HL-60/S4 treated with phorbol 12-myristate 13-acetate at 8.2 ng/mL for 4 days and 3 days (cell line): ENCODE measurements at regions not wholly inside any gene's neighbourhood (a gene's known extent, or its start where the extent isn't known, plus 50 kb on each side); places are given as distances from the start of the nearest gene placed in this dataset.
"Not testable (repeated sequence)": the region's sequence is repeated elsewhere in the genome, so short reads cannot be mapped to it uniquely, and the experiment has no call there.

ENCODE experiments used
- in situ Hi-C: fragments of 300-500 bp; cut with MboI; formaldehyde crosslinking; loops from 2 replicates; pipeline ENCODE4 v1.15.0; 2022; ENCODE audit warnings: low sequenced_read_pairs

DNA sequence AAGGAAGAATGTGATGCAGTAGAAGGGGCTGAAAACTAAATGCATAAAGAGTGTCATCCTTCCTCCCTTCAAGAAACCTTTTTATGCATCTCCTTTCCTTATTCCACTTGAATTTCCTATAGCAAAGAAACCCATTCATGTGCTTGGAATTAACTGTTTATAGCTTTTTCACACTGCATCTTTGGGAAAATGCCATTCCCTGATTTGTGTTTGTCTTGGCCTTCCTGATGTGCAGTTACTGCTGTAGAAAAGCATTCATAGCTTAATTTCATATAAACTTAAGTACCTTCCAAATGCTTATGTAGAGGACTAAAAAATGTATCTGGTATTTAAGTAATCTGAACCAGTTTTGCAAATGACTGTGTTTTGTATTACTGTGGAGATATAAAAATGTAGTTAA, 61.8 kb downstream of the SDR9C7 start:
- in situ Hi-C loops = no loop called here

DNA sequence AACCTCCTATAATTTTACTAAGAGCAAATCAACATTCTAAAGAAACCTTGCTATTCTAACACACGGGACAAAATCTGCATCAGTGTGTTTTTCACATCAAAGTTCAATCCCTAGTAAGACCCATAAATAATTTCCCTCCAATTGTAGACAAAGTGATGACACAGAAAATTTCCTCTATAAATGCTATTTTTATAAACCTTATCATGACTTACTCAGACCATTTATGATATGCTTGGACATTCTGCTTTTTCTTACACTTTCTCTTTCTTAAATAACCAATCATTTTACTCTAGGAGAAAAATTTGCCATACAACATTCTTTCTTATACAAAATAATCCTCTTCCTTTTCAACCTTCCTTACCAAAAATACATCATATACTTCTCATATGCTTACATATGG, 67.0 kb downstream of the SDR9C7 start:
- in situ Hi-C loops = no loop called here

DNA sequence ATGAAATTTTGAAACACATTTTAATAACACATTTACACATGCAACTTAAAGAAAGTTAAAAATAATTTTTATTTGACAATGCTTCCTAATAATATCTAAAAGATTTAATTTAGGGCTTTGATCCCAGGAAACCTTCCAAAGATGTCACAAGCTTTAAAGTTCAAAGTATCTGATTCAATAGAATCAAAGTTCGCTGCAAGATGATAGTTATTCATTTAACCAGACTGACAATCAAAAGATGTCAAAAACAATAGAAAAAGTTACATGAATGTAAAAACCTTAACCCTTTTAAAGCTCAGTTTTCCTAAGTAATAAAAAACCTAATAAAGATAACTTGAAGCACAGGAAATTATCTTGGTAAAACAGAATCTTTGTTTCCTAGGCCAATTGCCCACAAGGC, 67.7 kb downstream of the SDR9C7 start:
- in situ Hi-C loops = no loop called here

DNA sequence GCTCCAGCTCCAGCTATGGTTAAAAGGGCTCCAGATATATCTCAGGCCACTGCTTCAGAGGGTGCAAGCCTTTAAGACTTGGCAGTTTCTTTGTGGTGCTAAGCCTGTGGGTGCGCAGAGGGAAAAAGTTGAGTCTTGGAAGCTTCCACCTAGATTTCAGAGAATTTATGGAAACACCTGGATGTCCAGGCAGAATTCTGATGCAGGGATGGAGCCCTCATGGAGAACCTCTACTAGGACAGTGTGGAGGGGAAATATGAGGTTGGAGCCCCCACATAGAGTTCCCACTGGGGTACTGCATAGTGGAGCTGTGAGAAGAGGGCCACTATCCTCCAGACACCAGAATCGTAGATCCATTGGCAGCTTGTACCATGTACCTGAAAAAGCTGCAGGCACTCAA, 69.9 kb downstream of the SDR9C7 start:
- in situ Hi-C loops = no loop called here

DNA sequence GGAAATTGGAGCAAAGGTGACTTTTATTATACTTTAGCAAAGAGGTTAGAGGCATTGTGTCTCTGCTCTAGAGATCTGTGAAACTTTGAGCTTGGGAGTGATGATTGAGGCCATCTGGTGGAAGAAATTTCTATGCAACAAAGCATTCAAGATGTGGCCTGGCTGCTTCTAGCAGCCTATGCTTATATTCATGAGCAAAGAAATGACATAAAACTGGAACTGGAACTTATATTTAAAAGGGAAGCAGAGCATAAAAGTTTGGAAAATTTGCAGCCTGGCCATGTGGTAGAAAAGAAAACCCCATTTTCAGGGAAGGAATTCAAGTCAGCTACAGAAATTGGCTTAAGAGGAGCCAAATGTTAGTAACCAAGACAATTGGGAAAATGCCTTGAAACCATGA, 70.4 kb downstream of the SDR9C7 start:
- in situ Hi-C loops = no loop called here

DNA sequence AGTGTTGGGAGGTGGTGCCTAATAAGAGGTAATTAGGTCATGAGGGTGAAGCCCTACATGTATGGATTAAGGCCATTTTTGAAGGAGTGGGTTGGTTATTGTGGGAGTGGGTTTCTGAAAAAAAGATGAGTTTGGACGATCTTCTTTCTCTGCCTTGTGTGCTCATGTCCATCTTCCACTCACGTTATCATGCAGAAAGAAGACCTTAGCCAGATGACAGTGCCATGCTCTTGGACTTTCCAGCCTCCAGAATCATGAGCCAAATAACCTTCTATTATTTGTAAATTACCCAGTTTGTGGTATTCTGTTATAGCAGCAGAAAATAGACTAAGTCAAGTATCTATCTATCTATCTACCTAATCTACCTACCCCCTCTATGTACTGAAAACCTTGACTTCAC, 71.9 kb downstream of the SDR9C7 start:
- in situ Hi-C loops = no loop called here

DNA sequence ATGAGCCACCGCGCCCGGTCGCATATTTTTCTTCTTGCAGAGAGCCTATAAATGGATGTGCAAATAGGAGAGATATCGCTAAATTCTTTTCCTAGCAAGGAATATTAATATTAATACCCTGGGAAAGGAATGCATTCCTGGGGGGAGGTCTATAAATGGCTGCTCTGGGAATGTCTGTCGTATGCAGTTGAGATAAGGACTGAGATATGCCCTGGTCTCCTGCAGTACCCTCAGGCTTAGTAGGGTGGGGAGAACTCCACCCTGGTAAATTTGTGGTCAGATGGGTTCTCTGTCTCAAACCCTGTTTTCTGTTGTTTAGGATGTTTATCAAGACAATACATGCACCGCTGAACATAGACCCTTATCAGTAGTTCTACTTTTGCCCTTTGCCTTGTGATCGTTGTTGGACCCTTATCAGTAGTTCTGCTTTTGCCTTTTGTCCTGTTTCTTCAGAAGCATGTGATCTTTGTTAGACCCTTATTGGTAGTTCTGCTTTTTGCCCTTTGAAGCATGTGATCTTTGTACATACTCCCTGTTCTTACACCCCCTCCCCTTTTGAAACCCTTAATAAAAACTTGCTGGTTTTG, 80.7 kb downstream of the SDR9C7 start:
- in situ Hi-C loops = not testable (repeated sequence)

DNA sequence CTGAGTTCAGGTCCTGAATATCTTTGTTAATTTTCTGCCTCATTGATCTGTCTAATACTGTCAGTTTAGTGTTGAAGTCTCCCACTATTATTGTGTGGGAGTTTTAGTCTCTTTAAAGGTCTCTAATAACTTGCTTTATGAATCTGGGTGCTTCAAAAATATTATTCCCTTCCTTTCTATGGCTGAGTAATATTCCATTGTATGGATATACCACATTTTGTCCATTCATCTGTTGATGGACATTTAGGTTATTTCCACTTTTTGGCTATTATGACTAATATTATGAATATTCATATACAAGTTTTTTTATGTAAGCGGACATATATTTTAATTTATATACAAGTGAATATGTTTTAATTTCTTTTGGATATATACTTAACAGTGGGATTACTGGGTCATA, 82.7 kb downstream of the SDR9C7 start:
- in situ Hi-C loops = no loop called here

DNA sequence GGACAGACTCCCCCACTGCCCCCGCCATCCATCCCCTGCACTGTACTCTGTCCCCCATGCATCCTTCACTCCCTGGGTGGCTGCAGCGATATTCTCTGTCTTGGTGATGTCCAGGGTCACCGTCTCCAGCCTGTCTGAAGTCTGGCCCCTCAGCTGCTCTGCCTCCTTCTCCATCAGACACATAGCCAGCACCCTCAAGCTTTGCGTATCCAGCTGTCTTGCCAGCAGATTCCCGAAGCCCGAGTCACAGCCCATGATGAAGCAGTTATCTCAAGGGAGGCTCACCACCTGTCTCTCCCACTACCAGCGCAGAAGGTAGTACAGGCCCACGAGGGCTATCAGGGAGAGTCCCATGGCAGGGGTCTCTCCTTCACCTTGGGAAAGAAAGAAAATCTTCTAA, 77.8 kb downstream of the HSD17B6 start:
- in situ Hi-C loops = no loop called here

DNA sequence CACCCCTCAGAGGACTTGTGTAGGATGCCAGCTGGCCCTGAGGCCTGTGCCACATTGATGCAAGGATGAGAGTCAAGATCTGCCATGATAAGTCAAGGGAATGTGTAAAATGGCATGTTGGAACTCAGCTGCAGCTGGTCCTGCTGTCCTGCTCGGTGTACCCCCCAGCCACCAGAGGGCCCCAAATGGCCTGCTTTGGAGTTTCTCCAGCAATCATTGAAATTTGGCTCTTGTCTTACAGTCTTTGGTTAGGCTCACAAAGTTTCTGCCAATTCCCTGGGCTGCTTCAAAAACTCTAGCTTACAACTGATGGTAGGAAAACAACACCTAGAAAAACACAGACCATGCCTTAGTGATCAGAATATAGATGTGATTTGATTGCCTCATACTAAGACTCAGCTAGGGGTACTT, 76.8 kb downstream of the HSD17B6 start:
- in situ Hi-C loops = loop anchor here (10.0 kb wide), 1 partner anchor 145 kb away; no protein-coding TSS in a partner anchor

DNA sequence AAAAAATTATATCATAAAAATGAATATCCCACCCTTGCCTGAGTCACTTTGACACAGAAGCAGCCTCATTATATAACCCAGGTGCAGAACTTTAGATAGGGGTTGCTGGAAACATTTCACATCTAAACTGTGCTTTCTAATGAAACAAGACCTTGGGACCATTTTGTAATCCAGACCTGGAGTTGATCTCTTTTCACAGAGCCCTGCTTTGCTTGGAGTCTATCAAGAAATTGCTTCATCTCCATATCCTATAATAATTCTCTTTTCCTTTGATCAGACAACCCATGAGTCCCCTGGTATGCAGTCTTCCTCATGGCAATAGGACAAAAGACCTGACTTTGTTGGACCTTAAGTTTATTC, 76.3 kb downstream of the HSD17B6 start:
- in situ Hi-C loops = loop anchor here (10.0 kb wide), 1 partner anchor 145 kb away; no protein-coding TSS in a partner anchor

DNA sequence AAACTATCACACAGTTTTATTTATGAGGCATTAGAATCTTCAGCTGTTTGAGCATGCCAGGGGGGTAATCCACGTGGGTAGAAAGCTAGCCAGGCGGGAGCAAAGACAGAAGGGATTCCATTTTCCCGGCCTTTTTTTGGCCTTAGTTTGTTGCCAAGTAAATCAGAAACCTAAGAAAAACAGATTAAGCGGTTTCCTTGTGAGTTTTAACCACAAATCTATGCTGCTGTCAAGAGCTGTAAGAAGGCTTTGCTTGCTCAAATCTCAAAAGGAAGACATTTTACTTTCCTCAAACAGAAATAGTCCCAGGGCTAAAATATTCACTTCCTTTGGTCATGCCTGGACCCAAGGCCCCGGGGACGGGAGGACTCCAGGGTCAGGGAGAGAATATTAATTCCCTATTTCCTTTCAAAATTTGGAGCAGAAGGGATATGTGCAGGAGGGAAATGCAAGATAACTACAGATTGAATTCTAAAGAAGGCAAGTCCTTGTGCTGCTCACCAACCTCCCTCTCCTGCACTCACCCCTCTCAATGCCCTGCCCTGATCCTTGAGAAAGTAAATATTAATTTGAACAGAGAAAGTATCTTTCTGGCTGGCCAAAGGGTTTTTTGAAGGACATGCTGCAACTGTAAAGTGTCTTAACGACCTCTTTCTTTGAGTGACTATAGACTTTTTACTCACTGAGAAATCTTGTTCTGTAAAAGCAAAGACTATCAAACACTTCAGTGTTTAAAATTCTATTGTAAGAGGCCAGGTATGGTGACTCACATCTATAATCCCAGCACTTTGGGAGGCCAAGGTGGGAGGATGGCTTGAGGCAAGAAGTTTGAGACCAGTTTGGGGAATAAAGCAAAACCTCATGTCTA, 75.7 kb downstream of the HSD17B6 start:
- in situ Hi-C loops = loop anchor here (10.0 kb wide), 1 partner anchor 146 kb away; no protein-coding TSS in a partner anchor
